T-helper 1 cell treated with Interleukin-12 subunit alpha and Interleukin-12 subunit beta and Interleukin-4 antibody, amounts not matched to agents 30 ng/mL and 1 ng/mL, for 36 hours (primary cell): ENCODE measurements at regions not wholly inside any gene's neighbourhood (a gene's known extent, or its start where the extent isn't known, plus 50 kb on each side); places are given as distances from the start of the nearest gene placed in this dataset.
"Not testable (repeated sequence)": the region's sequence is repeated elsewhere in the genome, so short reads cannot be mapped to it uniquely, and the experiment has no call there.

Source experiments
- intact Hi-C: fragments of 100-400 bp; cut with micrococcal nuclease; formaldehyde crosslinking; loops from one replicate; pipeline ENCODE4 v1.15.1; 2024

DNA sequence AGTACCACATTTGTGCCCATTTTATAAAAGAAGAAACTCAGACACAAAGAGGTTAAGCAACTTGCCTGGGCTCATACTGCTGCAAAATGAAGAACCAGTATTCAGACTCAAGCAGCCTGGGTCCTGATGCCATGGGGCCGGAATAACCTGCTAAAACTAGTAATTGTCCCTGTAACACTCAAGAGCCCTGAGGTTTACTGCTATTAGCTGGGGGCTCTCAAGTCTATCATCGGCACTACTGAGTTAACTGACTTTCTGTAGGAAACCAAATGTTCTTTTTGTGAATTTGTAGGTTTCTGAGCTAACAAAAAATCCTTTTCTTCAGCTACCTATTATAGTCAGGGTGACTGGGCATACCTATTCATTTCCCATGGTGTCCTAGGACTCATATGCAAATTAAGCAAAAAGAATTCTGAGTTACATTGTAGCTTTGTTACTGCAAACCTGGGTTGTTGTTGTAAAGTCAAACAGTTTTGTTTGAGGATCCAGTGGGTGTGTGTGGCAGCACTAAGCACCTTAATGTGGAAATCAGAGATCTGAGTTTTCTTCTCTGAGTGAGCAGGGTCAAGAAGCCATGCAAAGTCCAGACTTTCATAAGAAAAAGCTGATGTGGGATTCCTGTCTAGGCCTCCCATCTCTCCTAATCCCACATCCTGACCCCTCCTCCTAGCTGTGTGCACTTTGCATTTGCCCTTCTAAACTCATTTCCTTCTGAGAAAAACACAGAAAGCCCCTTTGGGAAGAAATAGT is 72.4 kb upstream of the TNP1 start:
- intact Hi-C loops = no loop called here

DNA sequence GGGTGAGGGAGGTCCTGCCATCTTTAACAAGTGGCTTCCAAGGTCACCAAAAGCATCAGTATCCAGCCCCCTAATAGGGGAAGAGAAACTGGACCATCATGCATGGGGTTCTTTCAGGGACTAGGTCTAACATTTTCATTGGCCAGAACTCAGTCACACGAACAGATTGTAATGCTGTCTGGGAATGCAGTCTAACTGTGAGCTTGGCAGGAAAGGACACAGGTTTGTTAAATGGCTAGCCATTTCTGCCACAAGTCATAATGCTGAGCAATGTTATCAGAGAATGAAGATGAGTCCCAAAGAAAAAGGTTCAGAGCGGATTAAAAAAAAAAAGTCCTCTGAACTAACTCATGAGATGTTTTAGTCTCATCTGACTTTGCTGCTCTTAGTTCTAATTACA is 70.9 kb upstream of the TNP1 start:
- intact Hi-C loops = no loop called here

DNA sequence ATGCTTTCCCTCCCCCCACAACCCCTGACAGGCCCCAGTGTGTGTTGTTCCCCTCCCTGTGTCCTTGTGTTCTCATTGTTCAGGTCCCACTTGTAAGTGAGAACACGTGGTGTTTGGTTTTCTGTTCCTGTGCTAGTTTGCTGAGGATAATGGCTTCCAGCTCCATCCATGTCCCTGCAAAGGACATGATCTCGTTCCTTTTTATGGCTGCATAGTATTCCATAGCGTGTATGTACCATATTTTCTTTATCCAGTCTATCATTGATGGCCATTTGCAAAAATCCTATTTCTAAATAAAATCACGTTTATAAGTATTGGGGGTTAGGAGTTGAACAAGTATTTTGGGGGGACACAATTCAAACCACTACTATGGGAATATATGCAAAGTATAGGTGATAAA is 69.5 kb upstream of the TNP1 start:
- intact Hi-C loops = not testable (repeated sequence)

GRCh38 chr2:216927163-216927562 is 67.3 kb upstream of the TNP1 start:
- intact Hi-C loops = no loop called here

DNA sequence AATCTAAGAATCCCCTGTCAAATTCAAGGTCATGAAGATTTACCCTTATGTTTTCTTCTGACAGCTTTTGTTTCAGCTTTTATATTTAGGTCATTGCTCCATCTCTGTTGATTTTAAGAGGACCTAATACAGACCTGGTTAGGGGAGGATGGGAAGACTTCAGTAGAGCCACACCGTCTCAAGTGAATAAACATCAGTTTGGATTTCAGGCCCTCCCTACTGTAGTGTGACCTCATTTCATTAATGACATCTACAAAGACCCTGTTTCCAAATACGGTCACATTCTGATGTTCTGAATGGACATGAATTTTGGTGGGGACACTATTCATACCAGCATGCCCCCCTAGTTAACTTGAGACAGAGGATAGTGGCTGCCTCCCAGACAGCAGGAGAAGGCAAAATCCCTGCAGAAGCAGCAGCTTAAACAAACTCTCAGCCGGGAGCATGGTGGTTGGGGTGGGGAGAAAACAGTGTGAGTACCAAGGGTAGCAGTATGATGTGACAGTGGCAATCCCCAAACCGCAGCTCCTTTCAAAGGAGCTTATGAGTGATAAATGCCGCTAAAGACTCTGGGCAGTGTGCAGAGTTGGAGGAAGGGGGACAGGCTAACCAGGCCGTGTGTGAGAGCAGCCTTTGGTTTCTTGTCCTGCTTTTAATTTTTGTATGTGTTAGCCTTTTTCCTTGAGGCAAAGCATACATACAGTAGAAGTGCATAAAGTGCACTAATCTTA is 65.9 kb upstream of the TNP1 start:
- intact Hi-C loops = no loop called here

- intact Hi-C loops = no loop called here
These were observed 65.1 kb upstream of the TNP1 start for GRCh38 chr2:216925006-216925405.

DNA sequence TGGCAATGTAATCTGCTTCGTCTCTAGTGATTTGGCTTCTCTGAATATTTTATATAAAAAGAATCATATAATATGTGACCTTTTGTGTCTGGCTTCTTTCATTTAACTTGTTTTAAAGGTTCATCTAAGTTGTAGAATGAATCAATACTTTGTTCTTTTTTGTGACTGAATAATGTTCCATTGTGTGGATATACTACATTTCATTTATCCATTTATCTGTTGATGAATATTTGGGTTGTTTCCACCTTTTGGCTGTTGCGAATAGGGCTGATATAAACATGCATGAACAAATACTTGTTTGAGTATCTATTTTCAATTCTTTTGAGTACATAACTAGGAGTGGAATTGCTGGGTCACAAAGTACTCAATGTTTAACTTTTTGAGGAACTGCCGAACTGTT is 63.8 kb upstream of the TNP1 start:
- intact Hi-C loops = no loop called here

DNA sequence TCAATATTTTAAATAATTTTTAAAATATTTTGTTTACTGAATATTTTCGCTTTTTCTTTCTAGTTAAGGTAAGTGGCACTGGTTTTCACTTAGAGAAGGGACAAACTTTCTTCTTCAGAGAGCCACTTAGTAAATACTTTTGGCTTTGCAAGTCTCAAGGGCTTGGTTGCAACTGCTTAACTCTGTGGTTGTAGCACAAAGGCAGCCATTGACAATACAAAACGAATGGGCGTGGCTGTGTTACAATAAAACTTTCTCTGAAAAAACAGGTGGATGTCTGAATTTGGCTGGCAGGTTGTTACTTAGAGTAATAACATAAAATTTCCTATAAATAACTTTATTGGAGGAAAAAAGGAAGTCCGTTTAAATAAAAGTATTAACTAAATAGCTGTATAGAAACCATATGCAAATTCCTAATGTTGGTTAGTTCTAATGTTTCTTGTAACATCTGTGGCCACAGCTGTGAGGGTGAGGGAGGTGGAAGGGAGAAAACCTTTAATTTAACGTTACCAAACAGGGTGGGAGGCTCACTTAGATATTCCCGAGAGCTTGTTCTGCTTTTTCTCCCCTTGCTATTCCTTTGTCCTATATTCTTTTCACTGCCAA is 62.4 kb upstream of the TNP1 start:
- intact Hi-C loops = no loop called here

DNA sequence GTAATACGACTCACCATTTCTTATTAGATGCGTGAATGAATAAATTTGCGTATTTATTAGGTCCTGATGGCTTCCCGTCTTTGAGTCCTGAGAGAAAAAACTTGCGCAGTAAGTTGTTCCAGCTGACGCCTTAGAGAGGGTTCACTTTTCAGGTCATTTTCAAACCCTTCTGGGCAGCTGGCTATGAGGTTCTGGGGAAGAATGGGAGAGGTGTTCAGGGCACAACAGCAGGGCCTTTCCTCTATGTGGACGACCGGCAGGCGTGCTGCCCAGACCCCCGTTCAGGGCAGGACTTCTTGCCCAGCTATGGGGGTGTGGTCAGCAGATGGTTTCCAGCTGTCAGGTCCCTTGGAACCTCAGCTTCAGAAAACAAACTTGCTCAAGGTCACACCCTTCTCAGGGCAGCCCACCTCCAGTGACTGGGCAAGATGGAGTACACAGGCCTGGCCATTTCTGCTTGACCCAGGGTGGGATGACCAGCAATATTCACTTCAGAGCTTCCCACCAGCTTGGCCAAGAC is 61.1 kb upstream of the TNP1 start:
- intact Hi-C loops = no loop called here

DNA sequence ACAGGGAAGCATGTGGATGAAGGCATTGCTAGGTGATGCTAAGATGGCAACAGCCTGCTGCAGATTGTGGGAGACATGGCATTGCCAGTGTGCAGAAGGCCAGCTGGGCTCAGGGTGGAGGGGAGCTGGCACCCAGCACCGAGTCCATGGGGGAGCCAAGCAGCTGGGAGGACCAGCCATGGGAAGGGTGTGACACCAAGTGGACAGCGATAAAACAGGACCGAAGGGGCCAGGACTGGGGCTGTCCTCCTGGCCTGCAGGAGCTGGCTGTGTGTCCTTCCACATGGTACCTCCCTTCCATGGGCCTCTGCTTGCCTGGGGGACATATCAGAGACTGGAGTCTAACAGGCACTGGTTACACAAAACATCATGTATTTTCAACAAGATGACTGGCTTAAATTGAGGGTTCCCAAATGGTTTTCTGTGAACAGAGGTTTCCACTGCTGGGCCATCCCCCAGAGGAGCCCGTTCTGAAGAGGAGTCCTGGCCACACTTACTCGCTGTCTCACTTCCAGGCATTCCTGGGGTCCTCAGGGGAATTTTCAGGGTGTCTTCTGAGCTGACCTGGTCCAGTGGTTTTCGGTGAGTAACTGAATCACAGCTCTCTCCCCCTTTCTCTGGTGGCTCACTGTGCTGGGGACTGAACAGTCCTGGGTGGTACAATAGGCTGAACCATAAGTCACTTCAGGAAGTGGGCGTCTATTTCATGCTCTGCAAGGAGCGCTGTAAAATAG is 60.4 kb upstream of the TNP1 start:
- intact Hi-C loops = no loop called here

DNA sequence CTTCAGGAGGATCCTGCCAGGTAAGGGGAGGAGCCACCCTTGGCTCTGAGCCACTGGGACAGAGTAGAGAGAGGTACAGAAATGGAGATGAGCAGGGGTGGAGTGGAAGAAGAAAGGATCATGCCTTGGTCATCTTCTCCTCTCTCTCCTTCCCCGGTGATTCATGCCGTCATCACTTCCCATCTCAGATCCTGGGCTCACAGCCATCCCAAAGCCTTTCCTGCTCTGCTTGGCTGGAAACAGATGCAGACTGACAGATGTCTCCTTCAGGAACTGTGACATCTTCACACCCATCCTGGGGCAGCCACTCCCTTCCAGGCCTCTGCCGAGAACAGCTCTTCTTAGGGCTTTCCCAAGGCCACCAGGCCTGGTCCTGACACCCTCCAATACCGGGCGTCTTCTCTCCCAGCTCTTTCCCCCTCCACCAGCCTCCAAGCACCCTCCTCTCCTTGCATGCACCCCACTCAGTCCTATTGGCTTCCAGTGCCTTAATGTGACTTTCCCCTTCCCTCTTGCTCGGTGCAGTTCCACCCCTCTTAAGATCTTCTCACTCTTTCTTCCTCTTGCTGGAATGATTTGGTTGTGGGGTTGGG is 58.3 kb upstream of the TNP1 start:
- intact Hi-C loops = no loop called here

GRCh38 chr2:216916956-216917650 is 57.2 kb upstream of the TNP1 start:
- intact Hi-C loops = no loop called here

- intact Hi-C loops = no loop called here
These were observed 55.8 kb upstream of the TNP1 start for GRCh38 chr2:216915557-216916150.

DNA sequence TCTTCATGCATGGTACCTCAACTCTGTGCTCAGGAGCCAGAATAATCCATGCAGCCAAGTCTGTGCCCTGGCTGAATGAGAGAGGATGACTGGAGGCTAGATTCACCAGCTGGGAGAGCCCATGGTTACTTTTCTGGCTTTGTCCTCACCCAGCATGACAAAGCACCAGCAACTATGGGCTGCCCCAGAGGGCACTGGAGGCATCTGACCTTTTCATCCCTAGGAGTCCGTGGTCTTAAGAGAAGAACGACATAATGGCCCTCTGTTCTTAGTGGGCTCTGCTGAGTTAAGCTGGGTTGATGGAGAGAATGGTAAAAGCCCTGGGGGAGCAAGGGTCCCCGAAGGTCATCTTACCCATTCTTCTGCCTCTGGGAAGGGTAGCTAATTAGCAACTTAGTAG is 54.6 kb upstream of the TNP1 start:
- intact Hi-C loops = no loop called here

- intact Hi-C loops = no loop called here
These were observed 52.0 kb upstream of the TNP1 start for GRCh38 chr2:216911886-216912285.

DNA sequence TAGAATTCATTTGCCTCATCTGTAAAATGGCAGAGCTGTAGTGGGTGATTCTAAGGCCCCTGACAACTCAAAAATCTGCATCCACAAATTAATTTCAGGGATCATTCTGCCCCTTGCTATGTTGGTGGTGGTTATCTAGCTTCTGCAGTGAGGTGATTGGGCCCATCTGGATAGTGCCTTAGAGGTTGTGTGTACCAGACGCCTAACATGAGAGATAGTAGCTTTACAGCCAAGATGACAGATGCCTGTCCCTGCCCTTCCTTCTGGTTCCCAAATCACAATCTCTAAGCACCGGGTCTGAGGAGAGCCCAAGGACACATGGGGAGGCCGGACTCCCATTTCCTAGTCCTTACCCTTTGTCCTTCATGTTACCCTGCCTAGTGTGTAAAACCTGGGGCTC is 51.1 kb upstream of the TNP1 start:
- intact Hi-C loops = no loop called here

DNA sequence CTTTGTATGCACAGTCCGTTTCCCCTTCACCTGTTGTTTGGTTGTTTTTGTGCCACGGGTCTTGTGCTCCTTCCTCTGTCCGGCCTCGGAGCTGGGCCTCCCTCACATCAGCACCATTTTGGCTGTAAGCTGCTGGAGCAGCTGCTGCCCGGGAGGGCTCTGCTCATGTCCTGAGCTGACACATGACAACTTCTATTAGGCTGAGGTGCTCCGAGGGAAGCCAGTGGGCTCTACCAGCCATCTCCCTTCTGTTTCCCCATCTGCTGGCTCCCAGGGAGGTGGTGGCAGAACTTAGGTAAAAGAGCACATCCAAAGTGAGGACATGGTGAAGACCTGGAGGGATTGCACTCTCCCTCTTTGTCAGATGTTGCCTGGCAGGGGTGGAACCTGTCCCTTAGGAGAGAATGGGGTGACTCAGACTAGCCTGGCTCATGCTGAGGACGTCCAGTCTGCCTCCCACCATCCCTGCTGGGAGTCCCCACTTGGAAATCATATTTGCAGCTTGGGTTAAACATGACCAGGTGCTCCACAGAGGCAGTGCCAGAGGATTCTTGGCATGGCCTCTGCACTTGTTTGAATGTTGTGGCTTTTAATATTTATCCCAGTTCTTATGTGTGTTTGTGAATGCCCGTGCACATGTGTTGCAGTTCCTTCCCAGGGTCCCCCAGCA is 49.8 kb upstream of the TNP1 start:
- intact Hi-C loops = no loop called here
